ENCODE measurements at regions not wholly inside any gene's neighbourhood (a gene's known extent, or its start where the extent isn't known, plus 50 kb on each side); places are given as distances from the start of the nearest gene placed in this dataset.

- H2AFZ ChIP-seq (ENCODE audit: low read depth, low read length, poor library complexity, severe bottlenecking), result no peak overlapping the region
- DNase-seq (ENCODE audit: low read depth, low spot score), result no peak
- CTCF ChIA-PET, result no interaction called here
- H4K20me1 ChIP-seq (ENCODE audit: insufficient read depth), result no peaks in the 10 kb centered on the region
- BruUV-seq (replicated peaks), result no TSS peak
- H3K27ac ChIP-seq (ENCODE audit: low read depth, low read length), result no peak overlapping the region
- H3K9me3 ChIP-seq (ENCODE audit: control insufficient read depth in 1 of 2, insufficient read depth in 1 of 2, low read depth in 1 of 2, low read length in 2 of 2), result peaks cover 6 to 7% of the 10 kb centered on the region in 2 experiments; a peak in 2 of 4 replicates
- no peak overlapping the region for H3K4me3 ChIP-seq (replicated peaks in 1 of 2; ENCODE audit: low read depth in 1 of 2, low read length in 2 of 2)
- H3K79me2 ChIP-seq (ENCODE audit: insufficient read depth, low read length), result no peaks in the 10 kb centered on the region
- H3K9ac ChIP-seq (ENCODE audit: low read length), result no peak overlapping the region
- intact Hi-C loops (cut with micrococcal nuclease), result loop anchor here (2.0 to 10.0 kb wide), 2 partner anchors 163 to 489 kb away; partner anchors contain the start of gene LIPC
- no peaks in the 10 kb centered on the region for H3K36me3 ChIP-seq (ENCODE audit: control insufficient read depth in 1 of 2, insufficient read depth in 2 of 2, low read length in 2 of 2)
- no peak for TF ChIP-seq RAD21 (IDR thresholded peaks at IDR 0.05; ENCODE audit: low read depth)
- TF ChIP-seq ZBTB33 (IDR thresholded peaks at IDR 0.05; ENCODE audit: extremely low read depth, insufficient replicate concordance, low read length), result no peak
- no peak for TF ChIP-seq TCF7L2 (IDR thresholded peaks at IDR 0.05; ENCODE audit: borderline replicate concordance, extremely low read depth, insufficient read depth, insufficient read length)
- no peak for TF ChIP-seq YY1 (IDR thresholded peaks at IDR 0.05; ENCODE audit: extremely low read depth, insufficient replicate concordance, low read depth, low read length)
- TF ChIP-seq EZH2 (IDR thresholded peaks at IDR 0.05), result no peak
- RAD21 ChIA-PET (ENCODE audit: low non-redundant PET in 1 of 2, low total read pairs in 2 of 2, uncharacterized antibody in 2 of 2, unreplicated experiment in 2 of 2), result no interaction called here
- ATAC-seq, result no peak
- H3K4me2 ChIP-seq (ENCODE audit: low read length), result no peak overlapping the region
- no peaks in the 10 kb centered on the region for H3K4me1 ChIP-seq (ENCODE audit: control insufficient read depth in 1 of 2, insufficient read depth in 2 of 2, low read length in 2 of 2)
- no peaks in the 10 kb centered on the region for H3K27me3 ChIP-seq (ENCODE audit: insufficient read depth, low read length)
- no peaks in the 10 kb centered on the region for H3K9me2 ChIP-seq (ENCODE audit: insufficient read depth)
- POLR2A ChIA-PET, result no interaction called here
These were observed 133.2 kb downstream of the AQP9 start for GRCh38 chr15:58271410-58271809.

GRCh38 chr15:58273104-58273503 lies 134.9 kb downstream of the AQP9 start:
- Histone ChIP-seq H3K4me3 (replicated peaks in 1 of 2; ENCODE audit: low read depth in 1 of 2, low read length in 2 of 2) (no peak overlapping the region), H3K4me1 (ENCODE audit: control insufficient read depth in 1 of 2, insufficient read depth in 2 of 2, low read length in 2 of 2) (no peaks in the 10 kb centered on the region), H3K27ac (ENCODE audit: low read depth, low read length) (no peak overlapping the region), H3K4me2 (ENCODE audit: low read length) (no peak overlapping the region), H3K79me2 (ENCODE audit: insufficient read depth, low read length) (no peaks in the 10 kb centered on the region), H3K9me2 (ENCODE audit: insufficient read depth) (no peaks in the 10 kb centered on the region), H3K9ac (ENCODE audit: low read length) (no peak overlapping the region), H3K9me3 (ENCODE audit: control insufficient read depth in 1 of 2, insufficient read depth in 1 of 2, low read depth in 1 of 2, low read length in 2 of 2) (peaks cover 6 to 7% of the 10 kb centered on the region in 2 experiments; a peak in 2 of 4 replicates), H2AFZ (ENCODE audit: low read depth, low read length, poor library complexity, severe bottlenecking) (no peak overlapping the region), H4K20me1 (ENCODE audit: insufficient read depth) (no peaks in the 10 kb centered on the region), H3K27me3 (ENCODE audit: insufficient read depth, low read length) (no peaks in the 10 kb centered on the region), H3K36me3 (ENCODE audit: control insufficient read depth in 1 of 2, insufficient read depth in 2 of 2, low read length in 2 of 2) (no peaks in the 10 kb centered on the region)
- ChIA-PET RAD21 (ENCODE audit: low non-redundant PET in 1 of 2, low total read pairs in 2 of 2, uncharacterized antibody in 2 of 2, unreplicated experiment in 2 of 2) (no interaction called here), POLR2A (no interaction called here), CTCF (no interaction called here)
- ATAC-seq, result no peak
- no peak for DNase-seq (ENCODE audit: low read depth, low spot score)
- no TSS peak for BruUV-seq (replicated peaks)
- intact Hi-C loops (cut with micrococcal nuclease), result loop anchor here (10.0 kb wide), 1 partner anchor 162 kb away; the partner anchor contains the start of gene LIPC
- TF ChIP-seq ATF3 (IDR thresholded peaks at IDR 0.05), result no peak
- TF ChIP-seq ELF1 (IDR thresholded peaks at IDR 0.05; ENCODE audit: borderline replicate concordance, low read depth), result no peak
- TF ChIP-seq ZBTB33 (IDR thresholded peaks at IDR 0.05; ENCODE audit: extremely low read depth, insufficient replicate concordance, low read length), result no peak
- TF ChIP-seq CBX3 (IDR thresholded peaks at IDR 0.05; ENCODE audit: low read depth), result no peak
- TF ChIP-seq FOSL1 (IDR thresholded peaks at IDR 0.05; ENCODE audit: low read depth), result no peak
- no peak for TF ChIP-seq SRF (IDR thresholded peaks at IDR 0.05; ENCODE audit: low read depth)
- no peak for TF ChIP-seq TCF7L2 (IDR thresholded peaks at IDR 0.05; ENCODE audit: borderline replicate concordance, extremely low read depth, insufficient read depth, insufficient read length)
- no peak for TF ChIP-seq EGR1 (IDR thresholded peaks at IDR 0.05; ENCODE audit: low read depth)
- TF ChIP-seq EZH2 (IDR thresholded peaks at IDR 0.05), result no peak
- TF ChIP-seq REST (IDR thresholded peaks at IDR 0.05; ENCODE audit: low read depth), result no peak

Measured in HCT116 (cell line).